ENCODE measurements at regions not wholly inside any gene's neighbourhood (a gene's known extent, or its start where the extent isn't known, plus 50 kb on each side); places are given as distances from the start of the nearest gene placed in this dataset.
A peak's percentile ranks its signal among the peaks of the same experiment; 100 is the strongest.

DNA sequence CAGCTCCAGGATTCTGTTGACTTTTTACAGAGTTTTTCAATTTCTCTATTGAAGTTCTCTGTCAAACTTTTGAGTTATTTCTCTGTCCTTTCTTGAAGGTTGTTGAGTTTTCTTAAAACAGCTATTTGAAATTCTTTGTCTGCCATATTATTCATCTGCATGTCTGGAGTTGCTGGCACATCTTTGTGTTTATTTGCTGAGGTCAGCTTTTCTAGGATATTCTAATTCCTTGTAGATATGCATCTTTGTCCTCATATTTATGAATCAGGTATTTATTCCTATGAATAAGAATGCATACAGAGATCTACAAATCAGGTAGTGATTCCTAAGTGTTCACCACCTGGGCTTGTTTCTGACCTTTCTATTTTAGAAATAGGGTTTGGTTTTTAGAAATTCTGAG is 546.4 kb downstream of the RAPGEF2 start:
- DNase-seq (ENCODE audit: low read depth), result no peak
- TF ChIP-seq, protein P1, sequence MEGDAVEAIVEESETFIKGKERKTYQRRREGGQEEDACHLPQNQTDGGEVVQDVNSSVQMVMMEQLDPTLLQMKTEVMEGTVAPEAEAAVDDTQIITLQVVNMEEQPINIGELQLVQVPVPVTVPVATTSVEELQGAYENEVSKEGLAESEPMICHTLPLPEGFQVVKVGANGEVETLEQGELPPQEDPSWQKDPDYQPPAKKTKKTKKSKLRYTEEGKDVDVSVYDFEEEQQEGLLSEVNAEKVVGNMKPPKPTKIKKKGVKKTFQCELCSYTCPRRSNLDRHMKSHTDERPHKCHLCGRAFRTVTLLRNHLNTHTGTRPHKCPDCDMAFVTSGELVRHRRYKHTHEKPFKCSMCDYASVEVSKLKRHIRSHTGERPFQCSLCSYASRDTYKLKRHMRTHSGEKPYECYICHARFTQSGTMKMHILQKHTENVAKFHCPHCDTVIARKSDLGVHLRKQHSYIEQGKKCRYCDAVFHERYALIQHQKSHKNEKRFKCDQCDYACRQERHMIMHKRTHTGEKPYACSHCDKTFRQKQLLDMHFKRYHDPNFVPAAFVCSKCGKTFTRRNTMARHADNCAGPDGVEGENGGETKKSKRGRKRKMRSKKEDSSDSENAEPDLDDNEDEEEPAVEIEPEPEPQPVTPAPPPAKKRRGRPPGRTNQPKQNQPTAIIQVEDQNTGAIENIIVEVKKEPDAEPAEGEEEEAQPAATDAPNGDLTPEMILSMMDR (conservative IDR thresholded peaks at IDR 0.05; ENCODE audit: control insufficient read depth, insufficient read depth, low read depth, low read length), result no peak
- H3K4me3 ChIP-seq (ENCODE audit: control insufficient read depth, low read depth, low read length), result no peak overlapping the region

GRCh38 chr4:159652871-159653270 is 550.0 kb downstream of the RAPGEF2 start:
- TF ChIP-seq, protein P1 (conservative IDR thresholded peaks at IDR 0.05; ENCODE audit: control insufficient read depth, insufficient read depth, low read depth, low read length), result no peak
- H3K4me3 ChIP-seq (ENCODE audit: control insufficient read depth, low read depth, low read length), result no peak overlapping the region
- DNase-seq (ENCODE audit: low read depth), result no peak

DNA sequence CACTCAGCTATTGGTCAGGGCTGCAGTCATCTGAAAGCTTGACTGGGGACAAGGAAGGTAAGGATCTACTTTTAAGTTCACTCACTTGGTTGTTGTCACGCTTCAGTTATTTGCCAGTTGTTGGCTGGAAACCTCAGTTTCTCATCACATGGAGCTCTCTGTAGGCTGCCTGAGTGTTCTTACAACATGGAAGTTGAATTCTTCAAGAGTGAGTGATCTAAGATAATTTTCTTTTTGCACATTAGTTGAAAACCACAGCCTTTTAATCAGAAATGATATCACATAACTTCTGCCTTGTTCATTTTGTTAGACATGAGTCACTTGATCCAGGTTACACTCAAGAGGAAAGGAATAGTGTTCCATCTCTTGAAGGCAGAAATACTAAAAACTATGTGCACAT is 552.7 kb downstream of the RAPGEF2 start:
- TF ChIP-seq, protein P1 (conservative IDR thresholded peaks at IDR 0.05; ENCODE audit: control insufficient read depth, insufficient read depth, low read depth, low read length), result no peak
- no peak overlapping the region for H3K4me3 ChIP-seq (ENCODE audit: control insufficient read depth, low read depth, low read length)
- DNase-seq (ENCODE audit: low read depth), result peak; percentile 0

- no peak overlapping the region for H3K4me3 ChIP-seq (ENCODE audit: control insufficient read depth, low read depth, low read length)
- DNase-seq (ENCODE audit: low read depth), result no peak
- TF ChIP-seq, protein P1 (conservative IDR thresholded peaks at IDR 0.05; ENCODE audit: control insufficient read depth, insufficient read depth, low read depth, low read length), result no peak
Observed at GRCh38 chr4:159669094-159669493, 566.2 kb downstream of the RAPGEF2 start.

DNA sequence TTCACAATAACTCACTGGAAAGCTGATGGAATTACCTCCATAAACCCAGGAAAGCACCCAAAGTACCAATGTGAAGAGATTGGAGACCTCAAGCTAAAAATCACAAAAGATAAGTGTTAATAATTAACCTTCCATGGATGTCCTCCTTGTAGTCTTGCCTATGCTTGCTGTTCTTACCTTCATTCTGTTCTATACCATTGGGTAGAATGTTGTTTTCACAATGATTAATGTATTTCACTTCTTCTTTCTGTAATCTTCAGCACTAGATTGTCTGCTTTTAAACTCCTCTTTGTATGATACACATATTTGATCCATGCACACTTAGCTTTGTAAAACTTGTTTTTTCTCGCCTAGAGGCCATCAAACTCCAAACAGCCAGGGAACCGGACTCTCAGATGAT is 570.3 kb downstream of the RAPGEF2 start:
- H3K4me3 ChIP-seq (ENCODE audit: control insufficient read depth, low read depth, low read length), result no peak overlapping the region
- TF ChIP-seq, protein P1 (conservative IDR thresholded peaks at IDR 0.05; ENCODE audit: control insufficient read depth, insufficient read depth, low read depth, low read length), result no peak
- no peak for DNase-seq (ENCODE audit: low read depth)

DNA sequence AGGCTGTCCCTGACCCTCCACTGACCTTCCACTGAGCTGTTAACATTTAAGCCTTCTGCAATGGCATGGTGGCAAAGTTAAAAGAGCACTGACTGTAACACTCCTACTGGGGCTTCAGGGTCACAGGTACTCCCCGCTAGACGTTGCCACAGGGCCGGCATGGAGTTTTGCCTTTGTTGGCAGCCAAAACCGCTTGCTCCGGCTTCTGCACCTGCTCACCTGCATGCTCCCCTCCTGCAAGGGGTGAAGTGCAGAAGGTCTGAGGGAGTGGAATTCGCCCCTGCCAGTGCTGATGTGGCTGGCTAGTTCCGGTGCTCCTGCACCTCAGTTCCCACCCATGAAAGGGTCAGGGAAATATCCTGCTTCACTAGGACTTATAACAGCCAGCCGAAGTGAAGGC is 571.4 kb downstream of the RAPGEF2 start:
- DNase-seq (ENCODE audit: low read depth), result no peak
- H3K4me3 ChIP-seq (ENCODE audit: control insufficient read depth, low read depth, low read length), result no peak overlapping the region
- TF ChIP-seq, protein P1 (conservative IDR thresholded peaks at IDR 0.05; ENCODE audit: control insufficient read depth, insufficient read depth, low read depth, low read length), result no peak

GRCh38 chr4:159677521-159677920 is 574.6 kb downstream of the RAPGEF2 start:
- no peak overlapping the region for H3K4me3 ChIP-seq (ENCODE audit: control insufficient read depth, low read depth, low read length)
- DNase-seq (ENCODE audit: low read depth), result no peak
- TF ChIP-seq, protein P1 (conservative IDR thresholded peaks at IDR 0.05; ENCODE audit: control insufficient read depth, insufficient read depth, low read depth, low read length), result no peak

Data from fibroblast of mammary gland (primary cell).